ENCODE measurements at regions not wholly inside any gene's neighbourhood (a gene's known extent, or its start where the extent isn't known, plus 50 kb on each side); places are given as distances from the start of the nearest gene placed in this dataset.

- no peak overlapping the region for H3K4me3 ChIP-seq (ENCODE audit: low read depth, low read length)
- TF ChIP-seq CTCF (IDR thresholded peaks at IDR 0.05; ENCODE audit: low read depth, low read length): no peak
These were observed 280.2 kb upstream of the PHYHIPL start for GRCh38 chr10:58896229-58896628.

- no peak for TF ChIP-seq CTCF (IDR thresholded peaks at IDR 0.05; ENCODE audit: low read depth, low read length)
- H3K4me3 ChIP-seq (ENCODE audit: low read depth, low read length): no peak overlapping the region
These were observed 279.2 kb upstream of the PHYHIPL start for GRCh38 chr10:58897236-58897635.

- no peak overlapping the region for H3K4me3 ChIP-seq (ENCODE audit: low read depth, low read length)
- TF ChIP-seq CTCF (IDR thresholded peaks at IDR 0.05; ENCODE audit: low read depth, low read length): no peak
These were observed 278.7 kb upstream of the PHYHIPL start for GRCh38 chr10:58897708-58898107.

- H3K4me3 ChIP-seq (ENCODE audit: low read depth, low read length): no peak overlapping the region
- TF ChIP-seq CTCF (IDR thresholded peaks at IDR 0.05; ENCODE audit: low read depth, low read length): no peak
These were observed 277.4 kb upstream of the PHYHIPL start for GRCh38 chr10:58898854-58899573.

GRCh38 chr10:58901092-58901646 lies 275.3 kb upstream of the PHYHIPL start:
- no peak overlapping the region for H3K4me3 ChIP-seq (ENCODE audit: low read depth, low read length)
- no peak for TF ChIP-seq CTCF (IDR thresholded peaks at IDR 0.05; ENCODE audit: low read depth, low read length)

- TF ChIP-seq CTCF (IDR thresholded peaks at IDR 0.05; ENCODE audit: low read depth, low read length): no peak
- no peak overlapping the region for H3K4me3 ChIP-seq (ENCODE audit: low read depth, low read length)
These were observed 273.4 kb upstream of the PHYHIPL start for GRCh38 chr10:58903071-58903470.

GRCh38 chr10:58909881-58910280 lies 266.6 kb upstream of the PHYHIPL start:
- TF ChIP-seq CTCF (IDR thresholded peaks at IDR 0.05; ENCODE audit: low read depth, low read length): no peak
- no peak overlapping the region for H3K4me3 ChIP-seq (ENCODE audit: low read depth, low read length)

All from WI38 (cell line).